HFF-Myc (cell line): ENCODE measurements at regions not wholly inside any gene's neighbourhood (a gene's known extent, or its start where the extent isn't known, plus 50 kb on each side); places are given as distances from the start of the nearest gene placed in this dataset.
"Not testable (repeated sequence)": the region's sequence is repeated elsewhere in the genome, so short reads cannot be mapped to it uniquely, and the experiment has no call there.

Experiments
- DNase-seq: peaks from one replicate; pipeline ENCODE4 v3.0.0-alpha.2; 2011; ENCODE audit warnings: low read depth; ENCODE audit errors: extremely low read depth
- H3K4me3 ChIP-seq: replicated peaks from 2 replicates; pipeline ENCODE4 v1.5.1; 2011; ENCODE audit warnings: low read depth, mild to moderate bottlenecking, control low read depth, low read length
- CTCF ChIP-seq: IDR thresholded peaks from 2 replicates; pipeline ENCODE4 v1.5.1; 2012; ENCODE audit warnings: mild to moderate bottlenecking, low read depth, low read length, control low read depth; ENCODE audit errors: missing control alignments

GRCh38 chr13:111627596-111627995 is 307.2 kb downstream of the TEX29 start:
- TF ChIP-seq CTCF, result no peak
- no peak overlapping the region for H3K4me3 ChIP-seq
- no peak for DNase-seq

GRCh38 chr13:111629016-111629415 is 308.6 kb downstream of the TEX29 start:
- H3K4me3 ChIP-seq, result no peak overlapping the region
- TF ChIP-seq CTCF, result no peak
- DNase-seq, result no peak

GRCh38 chr13:111629457-111629856 is 309.0 kb downstream of the TEX29 start:
- no peak overlapping the region for H3K4me3 ChIP-seq
- TF ChIP-seq CTCF, result no peak
- no peak for DNase-seq

- DNase-seq, result no peak
- TF ChIP-seq CTCF, result no peak
- H3K4me3 ChIP-seq, result no peak overlapping the region
Measured at GRCh38 chr13:111629926-111630325, 309.5 kb downstream of the TEX29 start.

GRCh38 chr13:111630406-111630805 is 310.0 kb downstream of the TEX29 start:
- no peak for DNase-seq
- no peak overlapping the region for H3K4me3 ChIP-seq
- TF ChIP-seq CTCF, result no peak

- not testable (repeated sequence) for H3K4me3 ChIP-seq, DNase-seq
Measured at GRCh38 chr13:111631271-111631670, 310.8 kb downstream of the TEX29 start.

- H3K4me3 ChIP-seq, result no peak overlapping the region
- TF ChIP-seq CTCF, result no peak
- no peak for DNase-seq
Measured at GRCh38 chr13:111632906-111633305, 312.5 kb downstream of the TEX29 start.
